Upper lobe of left lung (tissue), 4 donors: ENCODE measurements at regions not wholly inside any gene's neighbourhood (a gene's known extent, or its start where the extent isn't known, plus 50 kb on each side); places are given as distances from the start of the nearest gene placed in this dataset.

Source experiments
- CTCF ChIP-seq, 6 experiments: fragments of 450-650 bp in 4 of 6; fragments of 200-600 bp in 2 of 6; sonication (generic) in 2 of 6; IDR thresholded peaks; one replicate each; pipeline ENCODE4 v1.5.1; 2016 to 2019; ENCODE audit warnings: antibody characterized with exemption in 6 of 6
- EP300 ChIP-seq, 4 donors: sonication (generic); formaldehyde crosslinking; IDR thresholded peaks; one replicate each; pipeline ENCODE4 v1.5.1; 2017; ENCODE audit warnings: antibody characterized with exemption in 4 of 4, control low read depth in 2 of 4
- POLR2A ChIP-seq, 4 donors: fragments of 450-650 bp; IDR thresholded peaks; one replicate each; pipeline ENCODE4 v1.5.1; 2016 to 2017; ENCODE audit warnings: antibody characterized with exemption in 4 of 4, mild to moderate bottlenecking in 2 of 4
- POLR2AphosphoS5 ChIP-seq, 2 donors: sonication (generic); formaldehyde crosslinking; IDR thresholded peaks; one replicate each; pipeline ENCODE4 v1.5.1; 2017; ENCODE audit warnings: antibody characterized with exemption in 2 of 2

DNA sequence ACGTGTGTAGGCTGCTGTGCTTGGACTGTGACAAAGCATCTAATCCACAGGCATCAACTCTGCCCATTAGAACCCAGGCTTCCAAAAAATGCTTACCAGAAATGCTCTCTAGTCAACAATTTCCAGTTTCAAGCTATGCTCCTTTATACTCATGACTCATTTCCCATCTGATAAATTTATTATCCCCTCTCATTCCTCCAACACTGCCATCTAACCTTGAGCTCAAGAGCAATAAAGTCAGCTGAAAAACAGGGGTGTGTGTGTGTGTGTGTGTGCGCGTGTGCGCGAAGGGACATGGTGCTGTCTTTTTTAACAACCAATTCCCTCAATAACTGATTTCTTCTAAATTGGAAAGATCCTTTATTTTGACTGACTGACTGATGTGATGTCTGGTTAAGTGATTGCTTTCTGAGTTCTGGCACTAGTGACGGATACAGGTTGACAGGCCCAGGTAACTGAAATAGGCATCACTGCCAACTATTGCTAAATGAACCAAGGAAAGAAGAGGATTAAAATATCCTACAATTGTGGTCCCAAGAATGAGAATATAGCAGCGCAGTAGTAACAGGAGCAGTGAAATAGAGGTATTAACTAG, 405.5 kb downstream of the ZNF385D start:
- TF ChIP-seq CTCF (IDR thresholded peaks at IDR 0.05) = no peak
- TF ChIP-seq POLR2AphosphoS5 (IDR thresholded peaks at IDR 0.05) = no peak
- no peak for TF ChIP-seq EP300 (IDR thresholded peaks at IDR 0.05)
- no peak for TF ChIP-seq POLR2A (IDR thresholded peaks at IDR 0.05)
